HepG2 (cell line): ENCODE measurements at regions not wholly inside any gene's neighbourhood (a gene's known extent, or its start where the extent isn't known, plus 50 kb on each side); places are given as distances from the start of the nearest gene placed in this dataset.

Experiments used
- ATAC-seq: fragments of 200-7000 bp; cut with Tn5 transposase; 3 replicates; pipeline ENCODE4 v1.9.1; 2020; ENCODE audit warnings: mild to moderate bottlenecking, moderate library complexity
- BruUV-seq: library from RNA; stranded (reverse); fragments of 400-500 nt; replicated peaks from 2 replicates; lab custom pipeline; 2021; lab: Mats Ljungman, UMichigan
- CTCF ChIA-PET: fragments of 300-600 bp; formaldehyde crosslinking; extraction: SDS; loops from one replicate; lab custom pipeline; 2021; ENCODE audit warnings: low total read pairs, inconsistent platforms, low intra/inter-chr PET ratio; lab: Yijun Ruan, JAX
- POLR2A ChIA-PET: fragments of 350-600 bp; sonication (Branson Sonifier 250); formaldehyde crosslinking; loops from one replicate; lab custom pipeline; 2020; ENCODE audit warnings: antibody characterized with exemption, inconsistent platforms; lab: Yijun Ruan, JAX
- DNase-seq: peaks from one replicate; pipeline ENCODE4 v3.0.0-alpha.2; 2015; ENCODE audit warnings: low spot score
- FAIRE-seq: peaks from 3 replicates; lab custom pipeline; 2011; peaks lifted over from hg19 to GRCh38; lab: Jason Lieb, UNC
- H2AFZ ChIP-seq: one replicate; pipeline ENCODE4 v1.6.1; 2011; ENCODE audit warnings: low read length, inconsistent platforms
- H3K27ac ChIP-seq: fragments of 300-600 bp; 3 replicates; pipeline ENCODE4 v1.8.0; 2011; ENCODE audit warnings: mixed run types, mild to moderate bottlenecking, mixed read lengths, low read length, inconsistent platforms; ENCODE audit not compliant: insufficient read depth; ENCODE audit errors: extremely low read length
- H3K27me3 ChIP-seq, 2 experiments: fragments of 200-600 bp in 1 of 2; 2 replicates in 1 of 2; 3 replicates in 1 of 2; pipeline versions ENCODE4 v1.6.0 to v1.8.0; 2011; ENCODE audit warnings: low read length in 2 of 2, mild to moderate bottlenecking in 2 of 2, moderate library complexity in 2 of 2, inconsistent platforms in 1 of 2; ENCODE audit not compliant: insufficient read depth in 2 of 2, control insufficient read depth in 1 of 2
- H3K36me3 ChIP-seq, 2 experiments: fragments of 200-600 bp in 1 of 2; replicated peaks in 1 of 2; 2 replicates in 1 of 2; 3 replicates in 1 of 2; pipeline versions ENCODE4 v1.5.1 to v1.8.0; 2011; ENCODE audit warnings: low read length in 2 of 2, inconsistent platforms in 1 of 2; ENCODE audit not compliant: insufficient read depth in 2 of 2, control insufficient read depth in 1 of 2
- H3K4me1 ChIP-seq: 2 replicates; pipeline ENCODE4 v1.5.1; 2012; ENCODE audit warnings: low read length, inconsistent platforms; ENCODE audit not compliant: insufficient read depth
- H3K4me2 ChIP-seq: 2 replicates; pipeline ENCODE4 v1.6.0; 2011; ENCODE audit warnings: low read depth, low read length, inconsistent platforms
- H3K4me3 ChIP-seq, 3 experiments: fragments of 200-600 bp in 1 of 3; sonication (generic), shearing (Covaris generic) in 1 of 3; replicated peaks in 1 of 3; 2 replicates each; pipeline ENCODE4 v1.5.1; 2011 to 2016; ENCODE audit warnings: low read length in 3 of 3, inconsistent platforms in 2 of 3, low read depth in 2 of 3, mild to moderate bottlenecking in 2 of 3, control low read depth in 1 of 3, mixed read lengths in 1 of 3; ENCODE audit not compliant: insufficient read depth in 1 of 3
- H3K79me2 ChIP-seq: one replicate; pipeline ENCODE4 v1.6.1; 2011; ENCODE audit warnings: low read length, inconsistent platforms; ENCODE audit not compliant: insufficient read depth
- H3K9ac ChIP-seq: 2 replicates; pipeline ENCODE4 v1.6.0; 2011; ENCODE audit warnings: mild to moderate bottlenecking, low read depth, low read length, inconsistent platforms; ENCODE audit not compliant: insufficient read depth
- H3K9me3 ChIP-seq: 2 replicates; pipeline ENCODE4 v1.5.1; 2012; ENCODE audit warnings: mild to moderate bottlenecking, low read length
- H4K20me1 ChIP-seq: 2 replicates; pipeline ENCODE4 v1.6.0; 2011; ENCODE audit warnings: inconsistent platforms, mild to moderate bottlenecking, low read length, moderate library complexity; ENCODE audit not compliant: insufficient read depth
- CREB1 ChIP-seq, 2 experiments: fragments of 450-650 bp in 1 of 2; IDR thresholded peaks; 2 replicates each; pipeline ENCODE4 v1.6.1; 2016 to 2017; ENCODE audit warnings: control low read depth in 1 of 2, mild to moderate bottlenecking in 1 of 2, missing compliant biosample characterization in 1 of 2, missing genetic modification characterization in 1 of 2
- ELF1 ChIP-seq: sonication (generic); formaldehyde crosslinking; IDR thresholded peaks from 2 replicates; pipeline ENCODE4 v1.4.0; 2020; ENCODE audit warnings: missing genetic modification reagents
- FOXK1 ChIP-seq: sonication (generic); formaldehyde crosslinking; IDR thresholded peaks from 2 replicates; pipeline ENCODE4 v1.4.0; 2020; ENCODE audit warnings: low read depth, missing genetic modification reagents, borderline replicate concordance
- FOXK2 ChIP-seq: fragments of 450-650 bp; IDR thresholded peaks from 2 replicates; pipeline ENCODE4 v1.6.1; 2016
- GABPA ChIP-seq, 2 experiments: IDR thresholded peaks; 2 replicates each; pipeline ENCODE4 v1.6.1; 2011 to 2016; ENCODE audit warnings: low read depth in 2 of 2, low read length in 1 of 2, missing biosample characterization in 1 of 2, missing genetic modification characterization in 1 of 2
- GABPB1 ChIP-seq: IDR thresholded peaks from 2 replicates; pipeline ENCODE4 v1.6.1; 2016; ENCODE audit warnings: mild to moderate bottlenecking, missing genetic modification reagents, moderate library complexity, missing compliant biosample characterization
- HCFC1 ChIP-seq: fragments of 150-350 bp; IDR thresholded peaks from 2 replicates; pipeline ENCODE4 v1.6.1; 2014; ENCODE audit warnings: low read depth, low read length
- KDM5B ChIP-seq: sonication (generic); formaldehyde crosslinking; IDR thresholded peaks from 2 replicates; pipeline ENCODE4 v1.4.0; 2020; ENCODE audit warnings: missing genetic modification reagents, mild to moderate bottlenecking, borderline replicate concordance
- MEIS2 ChIP-seq: sonication (generic); formaldehyde crosslinking; IDR thresholded peaks from 2 replicates; pipeline ENCODE4 v1.9.0; 2021; ENCODE audit warnings: mild to moderate bottlenecking, missing genetic modification reagents
- MTF2 ChIP-seq: sonication (generic); formaldehyde crosslinking; IDR thresholded peaks from 2 replicates; pipeline ENCODE4 v1.5.0; 2020; ENCODE audit warnings: missing genetic modification reagents, borderline replicate concordance
- NFYB ChIP-seq: sonication (generic); formaldehyde crosslinking; IDR thresholded peaks from 2 replicates; pipeline ENCODE4 v1.4.0; 2020; ENCODE audit warnings: missing genetic modification reagents
- NR3C1 ChIP-seq: sonication (generic); formaldehyde crosslinking; IDR thresholded peaks from 2 replicates; pipeline ENCODE4 v1.4.0; 2020; ENCODE audit warnings: missing genetic modification reagents
- SRSF1 ChIP-seq: fragments of 200-400 bp; formaldehyde crosslinking; optimal IDR thresholded peaks from 2 replicates; pipeline ENCODE3; 2017; ENCODE audit warnings: mild to moderate bottlenecking, low read depth, low read length, moderate library complexity
- TEAD2 ChIP-seq: sonication (generic); formaldehyde crosslinking; IDR thresholded peaks from 2 replicates; pipeline ENCODE4 v1.9.0; 2021; ENCODE audit warnings: missing genetic modification reagents
- THAP11 ChIP-seq: IDR thresholded peaks from 2 replicates; pipeline ENCODE4 v1.6.1; 2016; ENCODE audit warnings: missing biosample characterization, missing genetic modification reagents
- ZNF143 ChIP-seq: sonication (generic); formaldehyde crosslinking; IDR thresholded peaks from 2 replicates; pipeline ENCODE4 v1.4.0; 2020; ENCODE audit warnings: missing genetic modification reagents
- ZNF264 ChIP-seq: sonication (generic); formaldehyde crosslinking; IDR thresholded peaks from 2 replicates; pipeline ENCODE4 v1.4.0; 2020; ENCODE audit warnings: missing genetic modification reagents
- ZNF274 ChIP-seq: sonication (generic); formaldehyde crosslinking; IDR thresholded peaks from 2 replicates; pipeline ENCODE4 v1.5.1; 2020; ENCODE audit warnings: mild to moderate bottlenecking, missing genetic modification reagents
- ZNF552 ChIP-seq: sonication (generic); formaldehyde crosslinking; IDR thresholded peaks from 2 replicates; pipeline ENCODE4 v1.9.0; 2022; ENCODE audit warnings: missing genetic modification reagents, mild to moderate bottlenecking, borderline replicate concordance
- ZNF839 ChIP-seq: sonication (generic); formaldehyde crosslinking; IDR thresholded peaks from 2 replicates; pipeline ENCODE4 v1.4.0; 2020; ENCODE audit warnings: missing genetic modification reagents, mild to moderate bottlenecking, borderline replicate concordance
- WGBS: methylation state at CpG from one replicate; pipeline ENCODE4 v1.1.6; 2017; ENCODE audit warnings: low lambda C conversion rate; 5-methylcytosine and 5-hydroxymethylcytosine counted together
- in situ Hi-C: cut with HindIII; loops from 2 replicates; pipeline ENCODE4 v1.10.0; 2017; ENCODE audit warnings: low pct_unique_long_range_greater_than_20kb; ENCODE audit not compliant: extremely low pct_ligation_motif_present
- intact Hi-C: fragments of 100-400 bp; cut with micrococcal nuclease; formaldehyde crosslinking; loops from one replicate; pipeline ENCODE4 v1.10.0; 2022; ENCODE audit not compliant: unreplicated experiment
- TF ChIP-seq, protein P1 (sequence below): sonication (generic); formaldehyde crosslinking; IDR thresholded peaks from 2 replicates; pipeline ENCODE4 v1.5.0; 2020; ENCODE audit warnings: missing genetic modification reagents
- TF ChIP-seq, protein P2 (sequence below): sonication (generic); formaldehyde crosslinking; IDR thresholded peaks from 2 replicates; pipeline ENCODE4 v1.8.0; 2022; ENCODE audit warnings: mild to moderate bottlenecking, missing genetic modification reagents

DNA sequence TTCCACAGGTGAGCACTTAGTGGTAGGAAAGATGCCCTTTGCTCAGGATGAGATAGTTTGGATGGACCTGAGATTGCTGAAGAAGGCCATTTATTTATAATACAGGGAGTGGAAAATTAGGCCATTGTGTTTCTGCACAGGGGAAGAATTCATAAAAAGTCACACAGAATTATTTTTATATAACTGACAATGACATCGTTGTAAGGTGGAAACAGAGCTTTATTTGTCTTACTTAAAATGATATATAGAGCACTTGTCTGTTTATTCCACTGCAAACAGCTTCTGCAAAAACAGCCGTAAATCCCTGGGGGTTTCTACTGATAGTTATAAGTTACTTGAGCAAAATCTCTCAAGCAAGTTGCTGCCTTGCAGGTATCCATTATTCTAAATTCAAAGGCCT is 158.1 kb upstream of the ZNF521 start (continued):
- TF ChIP-seq KDM5B (CRISPR knock-in tag) = no peak
- TF ChIP-seq MTF2 (CRISPR knock-in tag) = no peak

DNA sequence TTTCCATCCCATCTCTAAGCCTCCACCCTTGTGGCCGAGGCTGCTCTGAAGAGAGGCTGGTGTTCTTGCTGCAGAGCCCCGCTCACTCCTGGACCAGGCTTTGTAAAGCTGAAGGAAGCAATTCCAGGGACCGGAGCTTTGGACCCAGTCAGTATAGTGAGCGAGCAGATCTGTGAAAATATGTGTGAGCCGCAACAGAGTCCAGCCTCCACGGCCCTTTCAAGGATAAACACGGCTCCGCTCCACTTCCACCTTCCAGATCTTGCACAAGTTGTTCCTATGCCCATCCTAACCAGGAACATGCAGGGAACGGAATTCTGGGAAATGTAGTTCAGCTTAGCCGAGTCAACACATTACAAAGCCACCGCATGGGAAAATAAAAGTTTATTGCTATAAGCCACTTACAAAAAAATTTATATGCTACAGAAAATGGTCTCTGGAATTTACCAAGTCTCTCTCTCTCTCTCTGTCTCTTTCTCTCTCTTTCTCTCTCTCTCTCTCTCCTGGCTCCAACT is 151.7 kb upstream of the ZNF521 start:
- Histone ChIP-seq H3K27ac (no peak overlapping the region), H3K4me2 (peak overlapping the region; percentile 45), H3K9ac (no peak overlapping the region), H3K9me3 (no peaks in the 10 kb centered on the region), H2AFZ (no peak overlapping the region), H3K4me1 (no peaks in the 10 kb centered on the region), H3K79me2 (no peaks in the 10 kb centered on the region), H3K27me3 (no peaks in the 10 kb centered on the region), H3K36me3 (no peaks in the 10 kb centered on the region), H4K20me1 (no peaks in the 10 kb centered on the region), H3K4me3 (no peak overlapping the region; a peak in 1 of 6 replicates)
- ChIA-PET POLR2A (no interaction called here), CTCF (no interaction called here)
- BruUV-seq = no TSS peak
- intact Hi-C loops (loop anchor here (2.0 kb wide), 1 partner anchor 151 kb away; the partner anchor contains the start of gene ZNF521), in situ Hi-C loops (no loop called here)
- WGBS = 0% methylated on average over 6 of the region's 11 CpGs
- ATAC-seq (peak; percentile 88), FAIRE-seq (no peak), DNase-seq (peak; percentile 17)
- TF ChIP-seq ZNF264 (CRISPR knock-in tag) (no peak), THAP11 (CRISPR knock-in tag) (peak; percentile 97), GABPB1 (peak; percentile 66; the same call in 1 of the 2 replicates), SRSF1 (no peak), FOXK1 (0 out of 2 replicates have a peak, but pooled peaks have one; percentile 39), NFYB (CRISPR knock-in tag) (no peak), ELF1 (CRISPR knock-in tag) (peak; percentile 90), ZNF552 (CRISPR knock-in tag) (no peak), ZNF143 (CRISPR knock-in tag) (peak; percentile 87), FOXK2 (no peak), TEAD2 (CRISPR knock-in tag) (no peak), CREB1 (IDR thresholded peaks at IDR 0.05) (no peak), CREB1 (CRISPR knock-in tag; IDR thresholded peaks at IDR 0.05) (peak; percentile 19; the same call in 1 of the 2 replicates), NR3C1 (no peak), MEIS2 (CRISPR knock-in tag) (no peak), HCFC1 (peak; percentile 56; the same call in 1 of the 2 replicates), ZNF839 (CRISPR knock-in tag) (no peak), ZNF274 (CRISPR knock-in tag) (no peak), GABPA (IDR thresholded peaks at IDR 0.05; ENCODE audit: low read depth, low read length) (no peak), GABPA (CRISPR knock-in tag; IDR thresholded peaks at IDR 0.05; ENCODE audit: low read depth) (peak; percentile 70)
- TF ChIP-seq, protein P1, sequence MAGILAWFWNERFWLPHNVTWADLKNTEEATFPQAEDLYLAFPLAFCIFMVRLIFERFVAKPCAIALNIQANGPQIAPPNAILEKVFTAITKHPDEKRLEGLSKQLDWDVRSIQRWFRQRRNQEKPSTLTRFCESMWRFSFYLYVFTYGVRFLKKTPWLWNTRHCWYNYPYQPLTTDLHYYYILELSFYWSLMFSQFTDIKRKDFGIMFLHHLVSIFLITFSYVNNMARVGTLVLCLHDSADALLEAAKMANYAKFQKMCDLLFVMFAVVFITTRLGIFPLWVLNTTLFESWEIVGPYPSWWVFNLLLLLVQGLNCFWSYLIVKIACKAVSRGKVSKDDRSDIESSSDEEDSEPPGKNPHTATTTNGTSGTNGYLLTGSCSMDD (CRISPR knock-in tag) = no peak
- TF ChIP-seq, protein P2, sequence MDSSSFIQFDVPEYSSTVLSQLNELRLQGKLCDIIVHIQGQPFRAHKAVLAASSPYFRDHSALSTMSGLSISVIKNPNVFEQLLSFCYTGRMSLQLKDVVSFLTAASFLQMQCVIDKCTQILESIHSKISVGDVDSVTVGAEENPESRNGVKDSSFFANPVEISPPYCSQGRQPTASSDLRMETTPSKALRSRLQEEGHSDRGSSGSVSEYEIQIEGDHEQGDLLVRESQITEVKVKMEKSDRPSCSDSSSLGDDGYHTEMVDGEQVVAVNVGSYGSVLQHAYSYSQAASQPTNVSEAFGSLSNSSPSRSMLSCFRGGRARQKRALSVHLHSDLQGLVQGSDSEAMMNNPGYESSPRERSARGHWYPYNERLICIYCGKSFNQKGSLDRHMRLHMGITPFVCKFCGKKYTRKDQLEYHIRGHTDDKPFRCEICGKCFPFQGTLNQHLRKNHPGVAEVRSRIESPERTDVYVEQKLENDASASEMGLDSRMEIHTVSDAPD (CRISPR knock-in tag) = no peak
